WI38 (cell line): ENCODE measurements at regions not wholly inside any gene's neighbourhood (a gene's known extent, or its start where the extent isn't known, plus 50 kb on each side); places are given as distances from the start of the nearest gene placed in this dataset.
"Not testable (repeated sequence)": the region's sequence is repeated elsewhere in the genome, so short reads cannot be mapped to it uniquely, and the experiment has no call there.

Experiments used
- H3K4me3 ChIP-seq: 2 replicates; pipeline ENCODE4 v1.5.1; 2011; ENCODE audit warnings: low read depth, mild to moderate bottlenecking, control low read depth, low read length
- CTCF ChIP-seq: IDR thresholded peaks from 2 replicates; pipeline ENCODE4 v1.5.1; 2012; ENCODE audit warnings: low read depth, mild to moderate bottlenecking, control low read depth, low read length

GRCh38 chr17:72193391-72194106 is 72.7 kb downstream of the SOX9 start:
- TF ChIP-seq CTCF = no peak
- no peak overlapping the region for H3K4me3 ChIP-seq

GRCh38 chr17:72194107-72194440 is 73.3 kb downstream of the SOX9 start:
- not testable (repeated sequence) for H3K4me3 ChIP-seq

- no peak overlapping the region for H3K4me3 ChIP-seq
- TF ChIP-seq CTCF = no peak
These were observed 78.4 kb downstream of the SOX9 start for GRCh38 chr17:72199256-72199655.

GRCh38 chr17:72204742-72205141 is 83.9 kb downstream of the SOX9 start:
- TF ChIP-seq CTCF = no peak

GRCh38 chr17:72205357-72205756 is 84.5 kb downstream of the SOX9 start:
- H3K4me3 ChIP-seq = no peak overlapping the region
- no peak for TF ChIP-seq CTCF

More at GRCh38 chr17:72204742-72205141, 83.9 kb downstream of the SOX9 start:
- H3K4me3 ChIP-seq = no peak overlapping the region

GRCh38 chr17:72205822-72206221 is 85.0 kb downstream of the SOX9 start:
- no peak for TF ChIP-seq CTCF
- no peak overlapping the region for H3K4me3 ChIP-seq

GRCh38 chr17:72206376-72206775 is 85.6 kb downstream of the SOX9 start:
- no peak for TF ChIP-seq CTCF
- no peak overlapping the region for H3K4me3 ChIP-seq

GRCh38 chr17:72208832-72209231 is 88.0 kb downstream of the SOX9 start:
- no peak overlapping the region for H3K4me3 ChIP-seq
- TF ChIP-seq CTCF = no peak
